GM19467 (cell line): ENCODE measurements at regions not wholly inside any gene's neighbourhood (a gene's known extent, or its start where the extent isn't known, plus 50 kb on each side); places are given as distances from the start of the nearest gene placed in this dataset.
"Not testable (repeated sequence)": the region's sequence is repeated elsewhere in the genome, so short reads cannot be mapped to it uniquely, and the experiment has no call there.

ENCODE experiments used
- ATAC-seq: cut with Tn5 transposase; IDR thresholded peaks from one replicate; pipeline ENCODE4 v1.9.1; 2021; ENCODE audit warnings: mild to moderate bottlenecking, moderate library complexity; ENCODE audit not compliant: unreplicated experiment

DNA sequence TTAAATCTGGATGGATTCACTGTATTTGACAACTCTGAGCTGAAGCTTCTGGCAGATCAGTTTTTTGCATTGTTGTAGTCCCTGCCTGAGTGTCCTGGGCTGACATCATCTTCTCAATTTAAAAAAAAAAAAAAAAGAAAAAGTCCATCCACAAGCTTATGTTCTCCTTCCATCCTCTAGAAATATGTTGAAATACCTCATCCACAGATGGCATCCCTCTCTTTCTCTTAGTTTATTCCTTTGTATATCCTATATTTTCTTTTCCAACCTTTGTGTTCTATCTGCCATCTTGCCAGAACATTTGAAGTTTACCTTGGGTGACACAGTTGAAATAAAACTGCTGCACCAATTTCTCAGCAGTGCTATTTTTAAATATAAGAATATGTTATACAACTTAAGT lies 184.4 kb upstream of the PKN2 start:
- ATAC-seq, result no peak

DNA sequence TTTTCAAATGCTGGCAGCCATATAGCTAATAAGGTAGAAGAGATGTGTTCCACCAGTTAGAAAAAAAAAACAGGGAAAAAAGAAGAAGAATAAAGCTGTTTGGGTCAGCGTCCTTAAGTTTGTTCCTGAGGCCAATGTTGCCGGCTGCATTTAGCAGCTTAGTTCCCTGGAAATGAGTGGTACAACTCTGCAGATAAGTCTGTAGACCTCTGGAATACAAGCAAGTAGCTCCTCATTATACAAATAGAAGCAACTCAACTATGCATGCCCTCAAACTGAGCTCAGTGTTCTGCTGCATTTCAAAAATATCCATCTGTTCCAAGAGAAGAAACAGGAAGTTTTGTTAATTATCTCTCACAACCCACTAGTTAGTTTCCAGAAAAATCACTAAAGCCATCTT lies 181.2 kb upstream of the PKN2 start:
- no peak for ATAC-seq

DNA sequence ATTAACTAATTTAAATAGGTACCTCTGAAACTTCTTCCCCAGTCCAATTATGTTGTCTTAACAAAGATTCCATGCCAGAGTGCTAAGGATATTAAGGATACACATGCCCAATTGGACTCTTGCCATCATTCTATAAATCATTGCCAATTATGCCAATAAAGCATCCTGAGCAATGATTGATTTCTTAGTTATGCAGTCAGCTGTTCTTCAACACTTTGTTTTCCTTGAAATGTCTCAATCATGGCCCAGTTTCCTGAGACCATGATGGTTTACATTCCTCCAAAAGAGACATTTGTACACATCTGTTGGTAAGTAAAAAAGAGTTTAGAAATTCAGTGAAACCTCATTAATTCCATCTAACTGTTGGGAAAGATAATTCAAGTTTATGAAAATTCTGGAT lies 180.4 kb upstream of the PKN2 start:
- ATAC-seq, result no peak

DNA sequence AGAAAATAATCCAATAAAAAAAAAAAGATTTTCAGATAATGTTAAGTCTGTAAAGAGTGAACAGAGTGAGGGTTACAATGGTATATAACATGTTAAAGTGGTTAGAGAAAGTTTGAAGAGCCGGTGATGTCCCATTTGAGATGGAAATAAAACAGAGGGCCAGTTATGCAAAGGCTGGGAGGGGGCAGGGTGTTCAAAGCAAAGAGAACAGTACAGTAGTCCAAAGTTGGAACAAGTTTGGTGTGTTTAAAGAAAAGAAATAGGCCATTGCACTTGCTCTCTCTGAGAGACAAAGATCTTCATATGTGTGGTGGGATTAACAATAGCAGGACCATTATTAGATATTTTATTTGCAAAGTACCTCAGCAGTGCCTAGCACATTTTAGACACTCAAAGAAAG lies 179.5 kb upstream of the PKN2 start:
- ATAC-seq, result no peak

DNA sequence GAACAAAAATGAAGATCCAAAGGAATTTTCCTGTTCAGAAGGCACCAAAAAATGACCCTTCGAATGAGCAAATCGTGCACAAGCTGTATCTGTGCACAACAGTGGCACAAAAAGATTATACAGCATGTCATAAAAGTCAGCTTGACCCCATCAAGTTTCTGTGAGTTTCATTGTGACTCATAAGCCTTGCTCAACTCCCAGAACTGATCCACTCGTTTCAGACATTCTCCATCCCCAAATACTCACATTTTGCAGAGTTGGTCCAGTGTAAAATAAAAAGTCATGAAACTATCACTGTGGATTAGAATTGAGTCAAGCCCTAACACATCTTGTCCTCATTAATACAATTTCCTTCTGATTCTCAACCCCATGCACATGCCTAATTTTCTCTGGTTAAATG lies 174.7 kb upstream of the PKN2 start:
- no peak for ATAC-seq

DNA sequence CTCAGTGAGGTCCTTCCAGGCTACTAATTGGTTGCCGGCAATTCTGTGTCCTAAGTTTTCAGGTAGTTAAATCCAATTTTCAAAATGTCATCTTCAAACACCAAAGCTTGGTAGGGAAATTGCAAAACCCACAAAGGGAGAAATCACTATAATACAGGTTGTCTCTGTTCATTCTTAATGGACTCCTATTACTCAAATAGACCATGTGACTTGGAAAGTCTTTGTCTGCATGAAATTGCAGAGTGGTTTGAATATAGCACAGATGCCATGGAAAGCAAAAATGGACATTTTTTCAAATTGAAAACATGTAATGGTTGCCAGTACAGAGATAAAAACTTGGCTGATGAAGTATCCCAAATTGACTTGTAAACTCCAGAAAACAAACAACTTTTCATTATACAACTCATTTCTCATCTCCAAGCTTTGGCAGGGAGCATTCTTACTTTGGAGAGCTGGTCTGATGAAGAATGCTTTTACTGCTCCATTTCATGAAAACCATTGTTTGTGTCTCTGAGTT lies 169.5 kb upstream of the PKN2 start:
- ATAC-seq, result no peak

DNA sequence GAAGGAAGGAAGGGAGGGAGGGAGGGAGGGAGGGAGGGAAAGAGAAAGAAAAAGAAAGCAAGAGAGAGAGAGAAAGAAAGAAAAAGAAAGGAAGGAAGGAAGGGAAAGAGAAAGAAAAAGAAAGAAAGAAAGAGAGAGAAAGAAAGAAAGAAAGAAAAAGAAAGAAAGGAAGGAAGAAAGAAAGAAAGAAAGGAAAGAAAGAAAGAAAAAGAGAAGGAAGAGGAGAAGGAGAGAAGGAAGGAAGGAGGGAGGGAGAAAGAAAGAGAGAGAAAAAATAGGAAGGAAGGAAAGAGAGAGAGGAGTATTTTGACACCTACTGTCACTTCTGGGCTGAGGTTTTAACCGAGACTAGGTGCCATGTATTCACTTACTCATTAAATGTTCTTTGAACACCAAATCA lies 166.6 kb upstream of the PKN2 start:
- ATAC-seq, result not testable (repeated sequence)

DNA sequence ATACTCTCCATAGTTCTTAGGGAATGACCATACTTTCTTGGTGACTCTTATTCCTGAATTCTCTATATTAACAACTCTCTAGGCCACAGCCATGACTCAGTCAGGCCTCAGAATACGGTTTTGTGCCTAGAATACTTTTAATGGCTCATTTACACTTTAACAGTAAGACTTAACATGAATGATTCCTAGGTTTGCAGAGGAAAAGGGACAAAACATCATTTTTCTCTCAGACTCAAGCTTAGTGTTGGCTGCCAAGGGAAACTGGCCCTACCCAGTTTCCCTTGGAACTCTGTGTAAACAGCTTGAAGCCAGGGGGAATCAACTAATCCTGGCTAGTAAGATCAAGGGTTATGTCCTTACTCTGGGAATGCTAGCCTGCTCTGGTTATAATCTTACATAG lies 164.9 kb upstream of the PKN2 start:
- no peak for ATAC-seq

DNA sequence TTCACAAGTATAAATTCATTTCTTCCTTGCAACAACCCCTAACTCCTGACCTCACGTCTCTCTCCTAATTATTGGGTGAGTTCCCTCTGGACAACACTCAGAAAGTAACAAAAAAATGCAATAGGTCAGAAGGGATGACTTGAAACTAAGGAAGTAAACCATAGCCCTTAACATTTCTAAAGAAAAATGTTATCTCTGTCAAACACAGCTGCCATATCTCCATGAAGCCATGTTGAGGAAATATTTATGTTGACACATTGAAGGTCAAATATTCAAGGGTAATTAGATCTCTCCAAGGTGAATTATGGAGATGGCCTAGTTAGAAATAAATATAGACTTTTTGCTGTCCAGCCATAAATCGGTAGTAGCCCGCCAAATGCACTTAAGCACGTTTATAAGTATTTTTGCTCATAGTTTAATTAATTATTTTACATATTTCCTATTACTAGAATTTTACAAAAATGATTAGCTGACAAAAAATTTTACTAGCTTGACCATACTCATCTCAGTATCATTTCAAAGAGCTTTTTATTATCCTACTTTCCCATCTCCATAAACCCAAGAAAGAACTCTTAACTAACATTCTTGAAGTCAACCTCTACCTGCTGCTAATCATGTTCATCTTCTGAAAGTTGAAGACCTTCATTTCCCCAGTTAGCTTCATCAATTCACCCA lies 160.1 kb upstream of the PKN2 start:
- no peak for ATAC-seq

DNA sequence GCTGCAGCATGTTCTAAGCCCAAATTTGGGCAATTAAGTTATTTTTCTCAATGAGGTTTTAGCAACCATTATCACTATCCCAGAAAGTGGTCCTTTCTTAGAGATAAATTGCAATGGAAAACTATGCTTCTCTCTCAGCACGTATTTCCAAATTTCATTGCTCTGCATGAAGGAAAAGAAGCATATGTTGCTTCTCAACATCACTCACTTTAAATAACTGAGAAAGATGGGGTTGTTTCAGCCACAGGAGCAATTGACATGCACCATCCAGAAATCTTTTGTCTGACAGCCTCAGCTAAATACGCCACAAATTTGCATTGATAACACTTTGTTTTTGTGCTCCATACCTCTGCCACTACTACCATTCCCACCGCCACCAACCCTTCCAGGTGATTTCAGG lies 157.6 kb upstream of the PKN2 start:
- no peak for ATAC-seq

DNA sequence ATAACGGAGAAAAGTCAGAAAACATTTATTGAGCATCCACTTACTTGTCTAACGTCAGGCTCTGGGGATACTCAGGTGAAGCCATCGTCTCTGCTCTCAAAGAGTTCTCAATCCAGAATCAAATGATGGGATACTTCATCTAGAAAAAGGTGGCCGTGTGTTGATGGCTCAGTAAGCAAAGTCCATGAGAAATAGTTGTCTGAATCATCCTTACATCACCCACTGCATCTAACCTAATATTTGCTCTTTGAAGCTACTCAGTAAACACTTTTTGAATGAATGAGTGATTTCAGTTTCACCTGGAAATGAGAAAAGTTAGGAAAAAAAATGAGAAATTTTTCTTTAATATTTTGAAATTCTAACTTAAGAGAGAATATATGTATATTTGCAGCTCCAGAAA lies 155.3 kb upstream of the PKN2 start:
- ATAC-seq, result no peak

DNA sequence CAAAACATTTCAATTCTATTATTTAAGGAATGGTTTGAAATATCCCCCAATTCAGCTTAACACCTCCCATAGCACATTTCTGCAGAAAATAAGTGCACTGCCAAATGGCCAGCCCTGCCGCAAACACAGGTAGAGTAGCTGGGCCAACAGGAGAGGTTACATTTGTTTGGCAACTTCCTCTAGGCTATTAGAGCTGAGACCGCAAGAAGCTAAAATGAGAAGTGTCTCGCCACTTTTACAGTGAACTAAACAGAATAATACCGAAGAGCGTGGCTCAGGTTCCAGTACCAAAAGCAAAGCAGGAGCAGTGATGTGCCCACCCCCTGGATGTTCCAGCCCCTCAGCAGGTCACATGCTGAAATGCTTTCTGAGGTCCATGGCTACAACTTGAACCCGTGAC lies 154.5 kb upstream of the PKN2 start:
- no peak for ATAC-seq

DNA sequence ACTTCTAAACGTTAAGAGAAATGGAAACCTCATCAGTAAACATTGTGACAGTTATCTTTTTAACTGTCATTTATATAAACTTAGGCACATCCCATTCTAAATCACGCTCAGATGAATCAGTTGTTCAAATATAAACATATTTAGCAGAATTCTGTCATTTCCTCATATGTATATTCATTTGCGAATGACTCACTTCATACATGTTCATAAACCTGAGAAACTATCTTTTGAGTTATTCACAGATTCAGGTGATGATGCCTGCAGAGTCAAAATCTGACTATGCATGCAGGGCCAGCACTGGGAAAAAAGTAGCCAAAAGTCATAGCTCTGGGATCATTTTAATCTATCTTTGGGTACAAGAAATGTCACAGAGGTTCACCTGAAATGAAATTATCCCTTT lies 153.8 kb upstream of the PKN2 start:
- ATAC-seq, result no peak

DNA sequence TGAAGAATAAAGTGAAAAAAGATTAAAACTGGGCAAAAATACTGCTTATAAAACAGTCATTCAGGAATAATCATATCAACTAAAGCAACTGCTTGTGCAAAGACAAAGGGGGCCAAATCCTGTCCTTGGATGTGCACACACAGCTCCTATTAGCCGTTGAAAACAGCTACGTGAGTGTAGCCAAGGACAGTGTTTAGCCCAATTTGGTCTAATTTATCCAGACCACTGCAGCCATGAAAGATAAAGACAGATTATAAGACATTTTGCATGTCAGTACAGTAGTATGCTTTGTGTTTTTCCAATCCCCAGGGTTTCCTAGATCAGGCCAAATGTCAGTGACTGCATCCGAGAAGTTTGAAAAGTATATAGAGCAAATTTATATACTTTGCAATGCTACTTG lies 146.3 kb upstream of the PKN2 start:
- no peak for ATAC-seq

DNA sequence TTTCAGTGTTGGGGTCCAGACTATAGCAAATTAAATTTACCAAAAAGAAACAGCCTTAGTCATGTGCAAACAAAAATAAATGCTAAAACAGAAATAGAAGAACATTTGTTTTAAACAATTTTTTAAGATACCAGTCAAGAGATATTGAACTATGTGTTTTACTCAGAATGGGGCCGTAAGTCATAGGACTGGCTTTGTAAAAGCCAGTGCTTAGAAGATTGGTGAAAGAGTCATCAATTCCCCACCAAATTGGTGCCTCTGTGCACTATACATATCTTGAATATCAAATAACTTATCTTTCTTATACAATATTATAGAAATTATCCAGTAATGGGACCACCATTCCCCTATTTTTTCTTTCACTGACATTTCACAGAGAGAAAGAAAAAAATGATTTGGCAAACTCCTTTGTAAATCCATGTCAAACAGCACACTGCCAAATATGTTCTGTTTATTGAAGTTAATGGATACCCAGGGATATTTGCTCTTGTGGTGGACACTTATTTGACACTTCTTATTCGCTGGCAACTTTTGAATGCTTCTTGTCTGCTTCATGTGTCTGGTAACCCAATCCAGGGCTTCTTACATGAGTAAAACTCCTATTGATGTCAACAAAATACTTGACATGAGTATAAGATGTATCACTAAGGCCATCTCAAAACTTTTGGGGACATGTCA lies 145.7 kb upstream of the PKN2 start:
- no peak for ATAC-seq

DNA sequence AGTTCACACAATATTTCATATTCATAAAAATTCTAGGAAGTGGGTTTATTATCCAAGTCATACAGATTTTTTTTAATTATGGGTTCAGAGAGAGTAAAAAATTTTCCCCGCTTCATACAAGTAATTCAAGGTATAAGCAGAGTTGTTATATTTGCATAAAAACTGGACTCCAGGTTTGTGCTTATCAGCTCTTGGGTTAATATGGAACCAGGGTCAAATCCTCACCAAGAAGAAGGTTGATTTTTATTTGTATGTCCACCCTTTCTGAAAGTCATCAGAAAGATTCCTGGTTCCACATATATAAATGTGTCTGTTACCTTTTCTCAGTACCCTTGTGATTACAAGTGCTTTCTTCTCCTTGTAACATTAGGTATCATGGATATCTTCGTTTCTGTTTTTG lies 143.8 kb upstream of the PKN2 start:
- ATAC-seq, result no peak

DNA sequence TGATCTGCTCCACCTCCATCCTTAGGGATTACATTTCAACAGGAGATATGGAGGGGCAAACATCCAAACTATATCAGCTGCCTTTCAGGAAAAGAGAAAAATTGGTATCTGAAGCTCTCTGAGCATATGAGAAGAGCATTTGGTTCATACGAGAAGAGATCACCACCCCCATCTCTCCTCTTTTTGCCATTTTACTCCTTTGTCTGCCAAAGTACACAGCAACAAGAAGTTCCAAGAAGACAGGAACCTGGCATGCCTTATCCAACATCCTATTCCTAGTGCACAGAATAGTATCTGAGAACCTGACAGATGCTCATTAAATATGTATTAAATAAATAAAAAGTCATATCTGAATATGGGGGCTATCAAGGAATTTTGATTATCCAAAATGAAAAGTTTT lies 142.5 kb upstream of the PKN2 start:
- no peak for ATAC-seq

DNA sequence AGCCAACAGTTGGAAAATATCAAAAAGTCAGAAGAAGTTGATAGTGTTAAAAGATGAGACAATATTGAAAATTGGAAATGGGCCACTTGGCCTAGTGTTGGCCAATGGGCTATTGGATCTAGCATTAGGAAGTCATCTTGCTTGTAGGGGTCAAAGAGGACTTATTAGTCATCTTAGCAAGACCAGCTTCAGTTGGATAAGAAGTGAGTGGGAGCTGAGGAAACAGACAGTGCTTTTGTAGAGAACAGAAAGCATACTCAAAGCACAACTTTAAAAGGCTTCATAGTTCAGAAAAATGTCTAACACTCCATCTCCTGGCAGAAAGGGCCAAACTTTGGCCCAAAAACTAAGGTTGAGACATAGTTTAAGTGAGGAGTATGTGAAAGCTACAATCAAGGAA lies 139.9 kb upstream of the PKN2 start:
- ATAC-seq, result no peak

DNA sequence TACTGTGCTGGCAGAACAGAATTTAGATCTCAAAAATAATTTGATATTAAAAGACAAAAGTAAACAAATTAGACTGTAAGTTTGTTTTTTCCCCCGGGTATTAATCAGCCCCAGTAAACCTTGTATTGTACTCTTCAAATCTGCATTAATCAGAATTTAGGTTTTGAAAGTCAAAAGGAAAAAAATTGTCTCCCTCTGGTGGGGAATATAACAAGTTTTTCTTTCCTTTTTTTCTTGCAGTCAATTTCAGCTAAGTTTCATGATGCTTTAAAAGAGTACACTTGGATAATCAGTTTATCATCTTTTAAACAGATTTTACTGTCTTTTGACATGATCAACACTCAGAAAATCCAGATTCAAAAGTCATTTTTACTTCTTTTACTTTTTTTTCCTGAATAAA lies 134.5 kb upstream of the PKN2 start:
- ATAC-seq, result no peak

DNA sequence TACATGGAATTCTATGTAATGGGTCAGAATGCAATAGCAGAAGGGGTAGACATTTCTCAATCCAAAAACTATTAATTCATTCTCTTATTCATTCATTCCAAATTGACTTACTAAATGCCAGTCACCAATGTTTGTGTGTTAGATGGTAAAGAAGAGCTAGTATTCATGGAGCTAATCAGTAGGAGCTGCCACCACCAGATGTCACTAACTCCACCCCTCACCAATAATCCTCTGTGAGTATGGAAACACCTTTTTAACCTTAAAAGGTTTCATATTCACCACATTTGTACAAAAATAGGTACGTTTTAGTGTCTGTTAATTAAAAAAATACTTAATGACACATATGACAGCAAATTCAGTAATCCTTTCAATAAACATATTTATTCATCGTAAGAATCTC lies 131.8 kb upstream of the PKN2 start:
- ATAC-seq, result no peak

DNA sequence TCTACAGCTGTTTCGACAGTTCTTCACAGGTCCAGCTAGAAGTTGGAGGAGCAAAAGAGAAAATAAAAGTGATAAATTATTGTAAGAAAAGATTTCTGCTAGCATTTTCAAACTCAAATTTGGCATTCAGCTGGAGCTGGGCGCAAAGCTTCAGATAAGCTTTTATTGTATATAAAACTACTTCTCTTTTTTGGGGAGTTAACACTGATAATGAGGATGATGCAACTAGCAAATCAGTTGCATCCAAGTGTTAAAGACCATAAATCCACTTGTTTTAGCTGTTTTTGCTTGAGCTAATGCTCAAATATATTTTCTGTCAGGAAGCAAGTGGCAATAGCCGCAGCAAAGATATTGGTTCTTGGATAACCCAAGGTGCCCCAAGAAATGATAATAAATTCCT lies 127.1 kb upstream of the PKN2 start:
- no peak for ATAC-seq

DNA sequence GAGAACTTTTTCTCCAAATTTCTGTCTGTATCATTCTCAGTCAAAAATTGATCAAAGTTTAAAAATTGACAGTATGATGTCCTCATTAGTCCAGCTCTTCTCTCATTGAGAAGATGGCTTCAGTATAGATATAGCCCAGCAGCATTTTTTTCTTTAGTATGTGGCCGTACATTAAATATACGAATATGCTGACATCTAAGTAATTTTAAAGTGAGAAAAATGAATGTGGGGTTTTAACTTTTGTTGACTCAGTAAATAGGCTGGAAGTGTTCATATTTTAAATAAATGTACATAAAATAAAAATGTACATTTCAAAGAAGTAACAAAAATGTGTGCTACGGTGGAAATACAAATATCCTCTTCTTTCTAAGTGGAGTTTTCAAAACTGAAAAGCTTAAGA lies 123.5 kb upstream of the PKN2 start:
- ATAC-seq, result no peak

DNA sequence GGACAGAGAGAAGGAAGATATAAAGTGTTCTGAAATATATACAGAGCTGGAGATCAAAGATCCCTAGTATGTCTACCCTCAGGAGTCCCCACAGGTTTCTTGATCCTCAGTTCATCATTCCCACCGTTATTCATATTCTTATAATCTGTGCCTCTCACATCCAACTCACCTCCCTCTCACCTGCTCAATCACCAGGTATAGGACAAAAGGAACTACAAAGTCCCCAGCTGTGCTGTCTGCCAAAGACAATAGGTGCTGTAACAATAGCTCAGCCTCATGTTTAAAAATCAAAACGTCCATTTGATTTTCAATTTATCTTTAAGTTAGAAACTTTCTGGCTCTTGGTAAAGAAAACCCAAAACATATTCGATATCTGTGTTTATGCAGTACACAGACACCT lies 121.1 kb upstream of the PKN2 start:
- no peak for ATAC-seq
